Kidney (tissue), 13 donors: ENCODE measurements at regions not wholly inside any gene's neighbourhood (a gene's known extent, or its start where the extent isn't known, plus 50 kb on each side); places are given as distances from the start of the nearest gene placed in this dataset.

Experiments
- DNase-seq, 5 donors: peaks; one replicate each; pipeline ENCODE4 v3.0.0-alpha.2; 2013 to 2020
- FAIRE-seq: peaks from 2 replicates; lab custom pipeline; 2012; peaks lifted over from hg19 to GRCh38; lab: Jason Lieb, UNC
- H3K27ac ChIP-seq, 2 donors: one replicate each; pipeline ENCODE4 v1.7.0; 2013; ENCODE audit warnings: low read depth in 2 of 2, low read length in 2 of 2, inconsistent platforms in 1 of 2
- H3K27me3 ChIP-seq: one replicate; pipeline ENCODE4 v1.7.1; 2013; ENCODE audit warnings: low read length, inconsistent platforms; ENCODE audit not compliant: control insufficient read depth, insufficient read depth
- H3K36me3 ChIP-seq, 3 donors: one replicate each; pipeline versions ENCODE4 v1.7.0 to v1.7.1; 2013; ENCODE audit warnings: low read length in 3 of 3, control low read depth in 1 of 3, inconsistent platforms in 1 of 3; ENCODE audit not compliant: insufficient read depth in 3 of 3, control insufficient read depth in 2 of 3
- H3K4me1 ChIP-seq, 3 donors: one replicate each; pipeline versions ENCODE4 v1.7.0 to v1.7.1; 2013; ENCODE audit warnings: low read length in 3 of 3, inconsistent platforms in 1 of 3, low read depth in 1 of 3; ENCODE audit not compliant: control insufficient read depth in 2 of 3, insufficient read depth in 2 of 3
- H3K4me3 ChIP-seq, 3 donors: one replicate each; pipeline versions ENCODE4 v1.7.0 to v1.8.1; 2013; ENCODE audit warnings: low read length in 3 of 3, control low read depth in 1 of 3, inconsistent platforms in 1 of 3
- H3K9ac ChIP-seq, 3 donors: one replicate each; pipeline versions ENCODE4 v1.7.0 to v1.7.1; 2013; ENCODE audit warnings: low read length in 3 of 3, control low read depth in 1 of 3, inconsistent platforms in 1 of 3
- H3K9me3 ChIP-seq, 3 donors: one replicate each; pipeline versions ENCODE4 v1.7.0 to v1.7.1; 2013; ENCODE audit warnings: low read length in 3 of 3, control low read depth in 1 of 3, inconsistent platforms in 1 of 3; ENCODE audit not compliant: control insufficient read depth in 2 of 3, insufficient read depth in 1 of 3
- CTCF ChIP-seq: IDR thresholded peaks from 3 replicates; pipeline ENCODE4 v1.5.1; 2012; ENCODE audit warnings: mild to moderate bottlenecking, moderate library complexity, borderline replicate concordance; ENCODE audit not compliant: insufficient read depth; ENCODE audit errors: extremely low read depth
- intact Hi-C: fragments of 100-400 bp; cut with DNase I; formaldehyde crosslinking; loops from one replicate; pipeline ENCODE4 v1.11.1; 2022
- donor health status: control.
- donor health status: control.
- donor health status: control.
- donor health status: control.
- donor health status: control.
- donor health status: DM: yes; HTN: yes; CAD: no.
- donor health status: Normal renal cell carcinoma (clear cell type).

- FAIRE-seq (no peak), DNase-seq (no peak)
- no peak overlapping the region for H3K27ac ChIP-seq
- no peak overlapping the region for H3K4me3 ChIP-seq
- H3K9ac ChIP-seq: no peak overlapping the region
- no peaks in the 10 kb centered on the region for H3K36me3 ChIP-seq
- intact Hi-C loops: no loop called here
- no peak for TF ChIP-seq CTCF
- H3K9me3 ChIP-seq: no peaks in the 10 kb centered on the region
- no peaks in the 10 kb centered on the region for H3K4me1 ChIP-seq
- no peaks in the 10 kb centered on the region for H3K27me3 ChIP-seq
These were observed 409.7 kb downstream of the SHANK2 start for GRCh38 chr11:70842701-70843100.

DNA sequence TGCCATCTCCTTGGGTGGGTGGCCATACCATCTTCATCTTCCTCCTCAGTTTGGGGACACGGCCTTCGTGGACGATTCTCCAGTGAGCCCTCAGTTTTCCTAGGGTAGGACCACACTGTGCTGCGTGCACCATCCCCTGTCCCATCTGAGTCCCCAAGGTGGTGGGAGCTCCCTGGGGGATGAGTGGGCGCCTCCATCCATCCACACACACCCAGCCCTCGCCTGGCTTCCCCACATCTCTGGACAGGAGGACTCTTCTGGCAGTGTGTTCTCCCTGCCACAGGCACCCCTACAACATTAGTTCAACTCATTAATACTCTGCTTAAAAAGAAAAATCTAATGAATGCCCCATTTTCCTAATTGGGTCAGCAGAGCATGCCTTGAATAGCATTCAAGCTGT lies 408.5 kb downstream of the SHANK2 start:
- Histone ChIP-seq H3K27ac (no peak overlapping the region), H3K27me3 (no peaks in the 10 kb centered on the region), H3K4me1 (no peaks in the 10 kb centered on the region), H3K9me3 (no peaks in the 10 kb centered on the region), H3K36me3 (no peaks in the 10 kb centered on the region), H3K9ac (no peak overlapping the region), H3K4me3 (no peak overlapping the region)
- DNase-seq (no peak), FAIRE-seq (no peak)
- TF ChIP-seq CTCF: no peak
- intact Hi-C loops: no loop called here

GRCh38 chr11:70844387-70844786 lies 408.0 kb downstream of the SHANK2 start:
- H3K9me3 ChIP-seq: no peaks in the 10 kb centered on the region
- no peaks in the 10 kb centered on the region for H3K27me3 ChIP-seq
- no peak for TF ChIP-seq CTCF
- no peak for DNase-seq
- no peak overlapping the region for H3K27ac ChIP-seq
- H3K4me3 ChIP-seq: no peak overlapping the region
- no peaks in the 10 kb centered on the region for H3K4me1 ChIP-seq
- FAIRE-seq: no peak
- H3K9ac ChIP-seq: no peak overlapping the region
- intact Hi-C loops: no loop called here
- no peaks in the 10 kb centered on the region for H3K36me3 ChIP-seq

DNA sequence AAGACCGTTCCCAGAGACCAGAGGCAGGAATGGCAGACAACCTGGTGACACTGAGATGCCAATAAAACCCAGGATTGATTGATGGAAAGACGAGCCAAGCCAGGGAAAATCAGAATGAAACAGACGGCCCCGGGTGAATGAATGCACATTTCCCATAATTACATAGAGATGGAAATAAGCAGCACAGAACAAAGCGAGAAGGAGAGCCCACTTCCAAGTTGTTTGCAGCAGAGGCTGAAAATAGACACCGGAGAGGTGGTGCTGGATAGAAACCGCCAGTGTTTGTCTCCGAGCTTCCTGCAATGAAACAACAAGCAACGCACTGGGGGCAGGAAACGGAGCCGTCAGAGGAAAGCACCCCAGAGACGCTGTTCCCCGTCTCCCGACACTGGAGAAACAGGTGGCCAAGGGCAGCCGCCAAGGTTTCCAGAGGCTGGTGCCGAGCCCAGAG lies 406.8 kb downstream of the SHANK2 start:
- no peak overlapping the region for H3K9ac ChIP-seq
- no peak for DNase-seq
- no peak overlapping the region for H3K27ac ChIP-seq
- no peaks in the 10 kb centered on the region for H3K9me3 ChIP-seq
- H3K36me3 ChIP-seq: no peaks in the 10 kb centered on the region
- TF ChIP-seq CTCF: no peak
- H3K4me3 ChIP-seq: no peak overlapping the region
- FAIRE-seq: no peak
- no peaks in the 10 kb centered on the region for H3K4me1 ChIP-seq
- H3K27me3 ChIP-seq: no peaks in the 10 kb centered on the region
- intact Hi-C loops: no loop called here
